PC-3 (cell line): ENCODE measurements at regions not wholly inside any gene's neighbourhood (a gene's known extent, or its start where the extent isn't known, plus 50 kb on each side); places are given as distances from the start of the nearest gene placed in this dataset.

ENCODE experiments used
- ATAC-seq: fragments of 200-7000 bp; cut with Tn5 transposase; 2 replicates; pipeline ENCODE4 v1.9.1; 2020; ENCODE audit warnings: mild to moderate bottlenecking, moderate library complexity
- BruUV-seq: library from RNA; stranded (reverse); fragments of 400-500 nt; replicated peaks from 2 replicates; lab custom pipeline; 2021; lab: Mats Ljungman, UMichigan
- CTCF ChIA-PET: fragments of 300-600 bp; sonication (Branson Sonifier 250); formaldehyde crosslinking; loops from one replicate; lab custom pipeline; 2022; ENCODE audit warnings: antibody characterized with exemption; lab: Charles Lee
- POLR2A ChIA-PET: fragments of 300-600 bp; sonication (Branson Sonifier 250); formaldehyde crosslinking; loops from one replicate; lab custom pipeline; 2022; ENCODE audit warnings: antibody characterized with exemption; ENCODE audit not compliant: unreplicated experiment; lab: Charles Lee
- DNase-seq: peaks from one replicate; pipeline ENCODE4 v3.0.0-alpha.2; 2015
- H2AFZ ChIP-seq: fragments of 300-600 bp; sonication (generic); 2 replicates; pipeline ENCODE4 v1.6.0; 2016; ENCODE audit warnings: antibody characterized with exemption, low read length
- H3F3A ChIP-seq: fragments of 300-600 bp; sonication (generic); one replicate; pipeline ENCODE4 v1.6.0; 2017; ENCODE audit warnings: antibody characterized with exemption, low read length, control low read depth, mild to moderate bottlenecking; ENCODE audit not compliant: unreplicated experiment
- H3K27ac ChIP-seq: fragments of 300-600 bp; sonication (generic); 2 replicates; pipeline ENCODE4 v1.5.1; 2016; ENCODE audit warnings: mild to moderate bottlenecking, low read length
- H3K27me3 ChIP-seq: fragments of 300-600 bp; sonication (generic); 2 replicates; pipeline ENCODE4 v1.6.1; 2016; ENCODE audit warnings: low read length, mixed read lengths
- H3K36me3 ChIP-seq: fragments of 300-600 bp; sonication (generic); 2 replicates; pipeline ENCODE4 v1.6.1; 2016; ENCODE audit warnings: low read depth, mixed run types, low read length, mixed read lengths
- H3K4me1 ChIP-seq: fragments of 300-600 bp; sonication (generic); 2 replicates; pipeline ENCODE4 v1.5.1; 2016; ENCODE audit warnings: low read length; ENCODE audit not compliant: insufficient read depth
- H3K4me2 ChIP-seq: fragments of 300-600 bp; sonication (generic); 2 replicates; pipeline ENCODE4 v1.6.0; 2016; ENCODE audit warnings: low read length
- H3K4me3 ChIP-seq: fragments of 300-600 bp; sonication (generic); 2 replicates; pipeline ENCODE4 v1.5.1; 2016; ENCODE audit warnings: mild to moderate bottlenecking, low read length, mixed read lengths
- H3K79me2 ChIP-seq: fragments of 300-600 bp; sonication (generic); 2 replicates; pipeline ENCODE4 v1.6.1; 2017; ENCODE audit warnings: low read length, mixed read lengths
- H3K9ac ChIP-seq: fragments of 300-600 bp; sonication (generic); 2 replicates; pipeline ENCODE4 v1.6.0; 2016; ENCODE audit warnings: mild to moderate bottlenecking, low read length
- H3K9me2 ChIP-seq: fragments of 300-600 bp; sonication (generic); replicated peaks from 2 replicates; pipeline ENCODE4 v1.6.1; 2016; ENCODE audit warnings: mixed run types, low read length, mixed read lengths
- H3K9me3 ChIP-seq: fragments of 300-600 bp; sonication (generic); 2 replicates; pipeline ENCODE4 v1.6.1; 2016; ENCODE audit warnings: low read length, mixed read lengths
- H4K20me1 ChIP-seq: fragments of 300-600 bp; sonication (generic); 2 replicates; pipeline ENCODE4 v1.6.1; 2016; ENCODE audit warnings: low read length, mixed read lengths
- CTCF ChIP-seq: fragments of 300-600 bp; sonication (generic); conservative IDR thresholded peaks from 2 replicates; pipeline ENCODE4 v1.5.1; 2017; ENCODE audit warnings: antibody characterized with exemption, low read depth, mild to moderate bottlenecking, low read length
- EZH2 ChIP-seq: fragments of 300-600 bp; sonication (generic); IDR thresholded peaks from one replicate; pipeline ENCODE4 v1.6.1; 2017; ENCODE audit warnings: antibody characterized with exemption, mild to moderate bottlenecking, low read length; ENCODE audit not compliant: unreplicated experiment
- EZH2phosphoT487 ChIP-seq: fragments of 300-600 bp; sonication (generic); IDR thresholded peaks from 2 replicates; pipeline ENCODE4 v1.6.1; 2018; ENCODE audit warnings: mild to moderate bottlenecking, antibody characterized with exemption, low read length, borderline replicate concordance
- intact Hi-C: fragments of 100-400 bp; cut with micrococcal nuclease; formaldehyde crosslinking; loops from 2 replicates; pipeline ENCODE4 v1.9.0; 2023

- Histone ChIP-seq H3K9me2 (no peaks in the 10 kb centered on the region), H3K4me1 (peaks cover 5% of the 10 kb centered on the region), H3K4me3 (no peak overlapping the region), H3K4me2 (no peak overlapping the region), H3K27me3 (no peaks in the 10 kb centered on the region), H3K27ac (no peak overlapping the region), H3K9me3 (no peaks in the 10 kb centered on the region), H2AFZ (no peak overlapping the region), H3K79me2 (no peaks in the 10 kb centered on the region), H3K36me3 (no peaks in the 10 kb centered on the region), H3F3A (no peaks in the 10 kb centered on the region), H3K9ac (no peak overlapping the region), H4K20me1 (no peaks in the 10 kb centered on the region)
- no TSS peak for BruUV-seq
- TF ChIP-seq CTCF (no peak), EZH2phosphoT487 (no peak), EZH2 (no peak)
- ATAC-seq (no peak), DNase-seq (no peak)
- ChIA-PET POLR2A (no interaction called here), CTCF (no interaction called here)
- intact Hi-C loops = no loop called here
These were observed 69.2 kb upstream of the RPS23 start for GRCh38 chr5:82347201-82347865.

GRCh38 chr5:82346399-82347165 lies 68.4 kb upstream of the RPS23 start:
- ChIA-PET CTCF (no interaction called here), POLR2A (no interaction called here)
- Histone ChIP-seq H3K36me3 (no peaks in the 10 kb centered on the region), H3K27me3 (no peaks in the 10 kb centered on the region), H3K4me1 (no peaks in the 10 kb centered on the region), H3K79me2 (no peaks in the 10 kb centered on the region), H3K9me3 (no peaks in the 10 kb centered on the region), H2AFZ (no peak overlapping the region), H3K9me2 (no peaks in the 10 kb centered on the region), H3K9ac (no peak overlapping the region), H3K4me3 (no peak overlapping the region), H3K4me2 (no peak overlapping the region), H3F3A (no peaks in the 10 kb centered on the region), H3K27ac (no peak overlapping the region), H4K20me1 (no peaks in the 10 kb centered on the region)
- intact Hi-C loops = no loop called here
- DNase-seq (no peak), ATAC-seq (no peak)
- no TSS peak for BruUV-seq
- no peak for TF ChIP-seq EZH2
- no peak for TF ChIP-seq CTCF
- TF ChIP-seq EZH2phosphoT487 = no peak

- Histone ChIP-seq H3K4me2 (no peak overlapping the region), H3K36me3 (no peaks in the 10 kb centered on the region), H3K79me2 (no peaks in the 10 kb centered on the region), H3K27me3 (no peaks in the 10 kb centered on the region), H3F3A (no peaks in the 10 kb centered on the region), H2AFZ (no peak overlapping the region), H3K27ac (no peak overlapping the region), H3K9ac (no peak overlapping the region), H3K9me2 (no peaks in the 10 kb centered on the region), H4K20me1 (no peaks in the 10 kb centered on the region), H3K4me3 (no peak overlapping the region), H3K9me3 (no peaks in the 10 kb centered on the region), H3K4me1 (no peaks in the 10 kb centered on the region)
- ChIA-PET CTCF (no interaction called here), POLR2A (no interaction called here)
- DNase-seq = no peak
- no peak for TF ChIP-seq CTCF
- no peak for TF ChIP-seq EZH2phosphoT487
- TF ChIP-seq EZH2 = no peak
- ATAC-seq = no peak
- intact Hi-C loops = no loop called here
- no TSS peak for BruUV-seq
These were observed 67.0 kb upstream of the RPS23 start for GRCh38 chr5:82345108-82345507.
